Heart left ventricle (tissue), 13 donors: ENCODE measurements at regions not wholly inside any gene's neighbourhood (a gene's known extent, or its start where the extent isn't known, plus 50 kb on each side); places are given as distances from the start of the nearest gene placed in this dataset.

Source experiments
- CTCF ChIP-seq, 12 donors: fragments of 200-600 bp; sonication (generic) in 4 of 12; IDR thresholded peaks; one replicate each; pipeline versions ENCODE4 v1.5.0 to v1.8.0; 2018 to 2022; ENCODE audit warnings: antibody characterized with exemption in 12 of 12, mild to moderate bottlenecking in 5 of 12
- POLR2A ChIP-seq, 2 donors: fragments of 450-650 bp; IDR thresholded peaks; one replicate each; pipeline ENCODE4 v1.6.1; 2017; ENCODE audit warnings: antibody characterized with exemption in 2 of 2, mild to moderate bottlenecking in 2 of 2, moderate library complexity in 2 of 2
- donor health status: ischemic (EF 13 %, LVEDD 7.1; RV severe dilation, severe dysfunction).
- donor health status: DM: no; HTN: yes; CAD: no.
- donor health status: DM: no; HTN: no; CAD: no.
- donor health status: ischemic (EF 25% LVEDD 6.9; RV normal size, moderate dysfunction).
- donor health status: ischemic (EF 25% LVEDD 5.7; RV mildly dilated, moderate dysfunction).
- donor health status: ischemic (EF 35%, LVEDD 5.7; RV mildly dilated, moderate dysfunction).
- donor health status: nonischemic (EF 11% LVEDD 7.7; RV severe dilation, severe dysfunction).
- donor health status: DM: yes; HTN: yes; CAD: no.
- donor health status: PGD.
- donor health status: ischemic (EF 29% LVEDD 5.4; RV normal size, mild dysfunction).
- donor health status: nonischemic (EF 23%, LVEDD 6.1; RV moderate dilation, normal function).

- no peak for TF ChIP-seq CTCF (IDR thresholded peaks at IDR 0.05)
- TF ChIP-seq POLR2A (IDR thresholded peaks at IDR 0.05) = no peak
Observed at GRCh38 chr3:56890448-56891091, 88.8 kb upstream of the ARHGEF3 start.
